Skeletal muscle satellite cell (primary cell): ENCODE measurements at regions not wholly inside any gene's neighbourhood (a gene's known extent, or its start where the extent isn't known, plus 50 kb on each side); places are given as distances from the start of the nearest gene placed in this dataset.

Source experiments
- H3K27me3 ChIP-seq: 2 replicates; pipeline ENCODE4 v1.7.0; 2013; ENCODE audit warnings: low read length; ENCODE audit not compliant: control insufficient read depth, insufficient read depth
- H3K36me3 ChIP-seq: 2 replicates; pipeline ENCODE4 v1.7.0; 2013; ENCODE audit warnings: mild to moderate bottlenecking, control low read depth, low read length; ENCODE audit not compliant: insufficient read depth
- H3K4me1 ChIP-seq: 2 replicates; pipeline ENCODE4 v1.7.0; 2013; ENCODE audit warnings: low read length; ENCODE audit not compliant: control insufficient read depth, insufficient read depth
- H3K4me2 ChIP-seq: 2 replicates; pipeline ENCODE4 v1.7.0; 2013; ENCODE audit warnings: mild to moderate bottlenecking, low read length
- H3K4me3 ChIP-seq: 2 replicates; pipeline ENCODE4 v1.7.0; 2013; ENCODE audit warnings: low read length
- H3K9ac ChIP-seq: 2 replicates; pipeline ENCODE4 v1.7.0; 2013; ENCODE audit warnings: mild to moderate bottlenecking, low read depth, low read length, moderate library complexity
- H3K9me3 ChIP-seq: replicated peaks from 2 replicates; pipeline ENCODE4 v1.7.0; 2013; ENCODE audit warnings: mild to moderate bottlenecking, control low read depth, low read length

GRCh38 chr10:130440494-130440893, 304.3 kb downstream of the GLRX3 start:
- no peaks in the 10 kb centered on the region for H3K4me1 ChIP-seq
- no peak overlapping the region for H3K9ac ChIP-seq
- peaks cover 17% of the 10 kb centered on the region for H3K9me3 ChIP-seq
- no peak overlapping the region for H3K4me3 ChIP-seq
- H3K4me2 ChIP-seq = no peak overlapping the region
- no peaks in the 10 kb centered on the region for H3K27me3 ChIP-seq
- H3K36me3 ChIP-seq = no peaks in the 10 kb centered on the region

- no peak overlapping the region for H3K4me2 ChIP-seq
- H3K4me3 ChIP-seq = no peak overlapping the region
- H3K9me3 ChIP-seq = peaks cover 17% of the 10 kb centered on the region
- no peaks in the 10 kb centered on the region for H3K27me3 ChIP-seq
- H3K9ac ChIP-seq = no peak overlapping the region
- H3K4me1 ChIP-seq = no peaks in the 10 kb centered on the region
- H3K36me3 ChIP-seq = no peaks in the 10 kb centered on the region
Observed at GRCh38 chr10:130440971-130441370, 304.8 kb downstream of the GLRX3 start.

GRCh38 chr10:130443066-130443465, 306.9 kb downstream of the GLRX3 start:
- H3K36me3 ChIP-seq = no peaks in the 10 kb centered on the region

GRCh38 chr10:130453036-130453720, 317.0 kb downstream of the GLRX3 start:
- no peaks in the 10 kb centered on the region for H3K36me3 ChIP-seq
- H3K4me1 ChIP-seq = no peaks in the 10 kb centered on the region
- H3K4me3 ChIP-seq = no peak overlapping the region
- H3K9me3 ChIP-seq = peaks cover 21% of the 10 kb centered on the region
- no peak overlapping the region for H3K4me2 ChIP-seq
- no peaks in the 10 kb centered on the region for H3K27me3 ChIP-seq
- H3K9ac ChIP-seq = no peak overlapping the region

More at GRCh38 chr10:130443066-130443465, 306.9 kb downstream of the GLRX3 start:
- Histone ChIP-seq H3K27me3 (no peaks in the 10 kb centered on the region), H3K9me3 (peaks cover 14% of the 10 kb centered on the region), H3K4me3 (no peak overlapping the region), H3K4me2 (no peak overlapping the region), H3K9ac (no peak overlapping the region), H3K4me1 (no peaks in the 10 kb centered on the region)

- no peaks in the 10 kb centered on the region for H3K27me3 ChIP-seq
- no peaks in the 10 kb centered on the region for H3K4me1 ChIP-seq
- H3K36me3 ChIP-seq = no peaks in the 10 kb centered on the region
- no peak overlapping the region for H3K4me2 ChIP-seq
- peaks cover 24% of the 10 kb centered on the region for H3K9me3 ChIP-seq
- H3K9ac ChIP-seq = no peak overlapping the region
- H3K4me3 ChIP-seq = no peak overlapping the region
Observed at GRCh38 chr10:130453721-130454542, 317.7 kb downstream of the GLRX3 start.

GRCh38 chr10:130454543-130455000, 318.4 kb downstream of the GLRX3 start:
- Histone ChIP-seq H3K4me2 (no peak overlapping the region), H3K27me3 (no peaks in the 10 kb centered on the region), H3K9ac (no peak overlapping the region), H3K9me3 (peaks cover 24% of the 10 kb centered on the region), H3K4me1 (no peaks in the 10 kb centered on the region), H3K36me3 (no peaks in the 10 kb centered on the region), H3K4me3 (no peak overlapping the region)

- Histone ChIP-seq H3K27me3 (no peaks in the 10 kb centered on the region), H3K9ac (no peak overlapping the region), H3K4me1 (no peaks in the 10 kb centered on the region), H3K4me2 (no peak overlapping the region), H3K4me3 (no peak overlapping the region), H3K9me3 (peaks cover 24% of the 10 kb centered on the region), H3K36me3 (no peaks in the 10 kb centered on the region)
Observed at GRCh38 chr10:130455111-130455695, 319.0 kb downstream of the GLRX3 start.

- Histone ChIP-seq H3K4me2 (no peak overlapping the region), H3K4me3 (no peak overlapping the region), H3K27me3 (no peaks in the 10 kb centered on the region), H3K4me1 (no peaks in the 10 kb centered on the region), H3K9me3 (peaks cover 24% of the 10 kb centered on the region), H3K9ac (no peak overlapping the region), H3K36me3 (no peaks in the 10 kb centered on the region)
Observed at GRCh38 chr10:130455791-130456190, 319.6 kb downstream of the GLRX3 start.

GRCh38 chr10:130456616-130457015, 320.4 kb downstream of the GLRX3 start:
- Histone ChIP-seq H3K36me3 (no peaks in the 10 kb centered on the region), H3K4me1 (no peaks in the 10 kb centered on the region), H3K4me2 (no peak overlapping the region), H3K9ac (no peak overlapping the region), H3K27me3 (no peaks in the 10 kb centered on the region), H3K4me3 (no peak overlapping the region), H3K9me3 (peaks cover 24% of the 10 kb centered on the region)

- H3K9ac ChIP-seq = no peak overlapping the region
- no peak overlapping the region for H3K4me3 ChIP-seq
- H3K27me3 ChIP-seq = no peaks in the 10 kb centered on the region
- no peaks in the 10 kb centered on the region for H3K4me1 ChIP-seq
- H3K9me3 ChIP-seq = peaks cover 26% of the 10 kb centered on the region
- no peaks in the 10 kb centered on the region for H3K36me3 ChIP-seq
- no peak overlapping the region for H3K4me2 ChIP-seq
Observed at GRCh38 chr10:130458509-130458908, 322.3 kb downstream of the GLRX3 start.

GRCh38 chr10:130459011-130459410, 322.8 kb downstream of the GLRX3 start:
- no peak overlapping the region for H3K4me3 ChIP-seq
- H3K9me3 ChIP-seq = peaks cover 24% of the 10 kb centered on the region

More at GRCh38 chr10:130459011-130459410, 322.8 kb downstream of the GLRX3 start:
- Histone ChIP-seq H3K9ac (no peak overlapping the region), H3K27me3 (no peaks in the 10 kb centered on the region), H3K36me3 (no peaks in the 10 kb centered on the region), H3K4me1 (no peaks in the 10 kb centered on the region), H3K4me2 (no peak overlapping the region)
